Small intestine (tissue), 7 donors: ENCODE measurements at regions not wholly inside any gene's neighbourhood (a gene's known extent, or its start where the extent isn't known, plus 50 kb on each side); places are given as distances from the start of the nearest gene placed in this dataset.

ENCODE experiments used
- DNase-seq, 2 donors: peaks; one replicate each; pipeline versions ENCODE4 v3.0.0 to v3.0.0-alpha.2; 2013
- FAIRE-seq: peaks from 2 replicates; lab custom pipeline; 2012; peaks lifted over from hg19 to GRCh38; lab: Jason Lieb, UNC
- H3K27ac ChIP-seq, 3 donors: one replicate each; pipeline ENCODE4 v1.5.1; 2013; ENCODE audit warnings: low read length in 2 of 3, mild to moderate bottlenecking in 2 of 3, control low read depth in 1 of 3, inconsistent platforms in 1 of 3, low read depth in 1 of 3, moderate library complexity in 1 of 3
- H3K27me3 ChIP-seq, 3 donors: one replicate each; pipeline ENCODE4 v1.6.1; 2013; ENCODE audit warnings: low read length in 3 of 3, inconsistent platforms in 1 of 3; ENCODE audit not compliant: control insufficient read depth in 3 of 3, insufficient read depth in 3 of 3
- H3K36me3 ChIP-seq, 3 donors: one replicate each; pipeline ENCODE4 v1.6.1; 2013; ENCODE audit warnings: low read length in 3 of 3, inconsistent platforms in 1 of 3, low read depth in 1 of 3, mild to moderate bottlenecking in 1 of 3, moderate library complexity in 1 of 3; ENCODE audit not compliant: control insufficient read depth in 3 of 3, insufficient read depth in 2 of 3
- H3K4me1 ChIP-seq, 3 donors: one replicate each; pipeline ENCODE4 v1.6.1; 2013; ENCODE audit warnings: low read length in 2 of 3, inconsistent platforms in 1 of 3, low read depth in 1 of 3, mild to moderate bottlenecking in 1 of 3, moderate library complexity in 1 of 3; ENCODE audit not compliant: control insufficient read depth in 3 of 3, insufficient read depth in 2 of 3
- H3K4me3 ChIP-seq, 3 donors: one replicate each; pipeline ENCODE4 v1.5.1; 2013; ENCODE audit warnings: low read length in 3 of 3, control low read depth in 1 of 3, inconsistent platforms in 1 of 3, low read depth in 1 of 3, mild to moderate bottlenecking in 1 of 3, moderate library complexity in 1 of 3
- H3K9me3 ChIP-seq, 2 donors: one replicate each; pipeline ENCODE4 v1.6.1; 2013; ENCODE audit warnings: low read depth in 1 of 2, low read length in 1 of 2; ENCODE audit not compliant: control insufficient read depth in 2 of 2, insufficient read depth in 1 of 2
- WGBS, 3 donors: extraction: QIAGEN DNeasy Blood & Tissue Kit; methylation state at CpG; one replicate each; pipeline ENCODE4 v1.1.7; 2013; 5-methylcytosine and 5-hydroxymethylcytosine counted together
- donor health status: healthy with polysubstance abuse.
- donor health status: control.
- donor health status: control.
- donor health status: Bipolar disorder and iron deficiency.
- donor health status: healthy.

- Histone ChIP-seq H3K4me3 (no peak overlapping the region), H3K4me1 (no peaks in the 10 kb centered on the region), H3K9me3 (no peaks in the 10 kb centered on the region), H3K36me3 (no peaks in the 10 kb centered on the region), H3K27ac (no peak overlapping the region), H3K27me3 (no peaks in the 10 kb centered on the region)
- FAIRE-seq (no peak), DNase-seq (no peak)
These were observed 195.7 kb upstream of the ADGRL2 start for GRCh38 chr1:81605023-81605422.

GRCh38 chr1:81600878-81601622 lies 199.7 kb upstream of the ADGRL2 start:
- H3K36me3 ChIP-seq: no peaks in the 10 kb centered on the region
- no peak overlapping the region for H3K27ac ChIP-seq
- 86 to 89% (median 88%) methylated on average over 3 of the region's 3 CpGs for WGBS, 3 donors
- FAIRE-seq: no peak
- H3K9me3 ChIP-seq: no peaks in the 10 kb centered on the region
- no peak overlapping the region for H3K4me3 ChIP-seq
- DNase-seq: no peak
- H3K27me3 ChIP-seq: no peaks in the 10 kb centered on the region
- no peaks in the 10 kb centered on the region for H3K4me1 ChIP-seq

- no peak overlapping the region for H3K4me3 ChIP-seq
- FAIRE-seq (no peak), DNase-seq (no peak)
- no peaks in the 10 kb centered on the region for H3K27me3 ChIP-seq
- H3K27ac ChIP-seq: no peak overlapping the region
- no peaks in the 10 kb centered on the region for H3K9me3 ChIP-seq
- 85 to 96% (median 91%) methylated on average over 1 of the region's 1 CpG for WGBS, 3 donors
- no peaks in the 10 kb centered on the region for H3K4me1 ChIP-seq
- H3K36me3 ChIP-seq: no peaks in the 10 kb centered on the region
These were observed 200.4 kb upstream of the ADGRL2 start for GRCh38 chr1:81600363-81600762.

- Histone ChIP-seq H3K36me3 (no peaks in the 10 kb centered on the region), H3K9me3 (no peaks in the 10 kb centered on the region), H3K4me1 (no peaks in the 10 kb centered on the region), H3K27ac (no peak overlapping the region), H3K4me3 (no peak overlapping the region), H3K27me3 (no peaks in the 10 kb centered on the region)
- DNase-seq (no peak), FAIRE-seq (no peak)
- 81 to 84% (median 81%) methylated on average over 4 of the region's 4 CpGs for WGBS, 3 donors
These were observed 202.1 kb upstream of the ADGRL2 start for GRCh38 chr1:81598623-81599022.

GRCh38 chr1:81597720-81598426 lies 202.9 kb upstream of the ADGRL2 start:
- DNase-seq: no peak
- WGBS, 3 donors: 80 to 87% (median 86%) methylated on average over 3 of the region's 3 CpGs
- no peaks in the 10 kb centered on the region for H3K36me3 ChIP-seq
- H3K27me3 ChIP-seq: no peaks in the 10 kb centered on the region
- no peak overlapping the region for H3K4me3 ChIP-seq
- H3K9me3 ChIP-seq: no peaks in the 10 kb centered on the region
- FAIRE-seq: no peak
- H3K4me1 ChIP-seq: no peaks in the 10 kb centered on the region
- no peak overlapping the region for H3K27ac ChIP-seq

GRCh38 chr1:81596341-81596740 lies 204.4 kb upstream of the ADGRL2 start:
- Histone ChIP-seq H3K4me1 (no peaks in the 10 kb centered on the region), H3K4me3 (no peak overlapping the region), H3K36me3 (no peaks in the 10 kb centered on the region), H3K27ac (no peak overlapping the region), H3K9me3 (peaks cover 0 to 3% of the 10 kb centered on the region in 2 donors), H3K27me3 (no peaks in the 10 kb centered on the region)
- no peak for FAIRE-seq
- DNase-seq: no peak
- WGBS, 3 donors: 94 to 95% (median 95%) methylated on average over 14 of the region's 14 CpGs

GRCh38 chr1:81594206-81594605 lies 206.5 kb upstream of the ADGRL2 start:
- peaks cover 0 to 3% of the 10 kb centered on the region in 2 donors for H3K9me3 ChIP-seq
- no peak for DNase-seq
- H3K27ac ChIP-seq: no peak overlapping the region
- no peaks in the 10 kb centered on the region for H3K36me3 ChIP-seq
- 20 to 43% (median 35%) methylated on average over 1 of the region's 1 CpG for WGBS, 3 donors
- no peak for FAIRE-seq
- H3K4me3 ChIP-seq: no peak overlapping the region
- H3K4me1 ChIP-seq: no peaks in the 10 kb centered on the region
- no peaks in the 10 kb centered on the region for H3K27me3 ChIP-seq

- Histone ChIP-seq H3K9me3 (peaks cover 0 to 3% of the 10 kb centered on the region in 2 donors), H3K4me3 (no peak overlapping the region), H3K27ac (no peak overlapping the region), H3K4me1 (no peaks in the 10 kb centered on the region), H3K27me3 (no peaks in the 10 kb centered on the region), H3K36me3 (no peaks in the 10 kb centered on the region)
- DNase-seq (no peak), FAIRE-seq (no peak)
- 53 to 59% (median 55%) methylated on average over 2 of the region's 2 CpGs for WGBS, 3 donors
These were observed 208.5 kb upstream of the ADGRL2 start for GRCh38 chr1:81592233-81592632.
